NB4 (cell line): ENCODE measurements at regions not wholly inside any gene's neighbourhood (a gene's known extent, or its start where the extent isn't known, plus 50 kb on each side); places are given as distances from the start of the nearest gene placed in this dataset.

Experiments
- CTCF ChIP-seq: IDR thresholded peaks from one replicate; pipeline ENCODE4 v1.5.1; 2012; ENCODE audit warnings: low read depth, low read length
- MAX ChIP-seq: IDR thresholded peaks from 2 replicates; pipeline ENCODE4 v1.6.1; 2011; ENCODE audit warnings: low read depth, low read length
- MYC ChIP-seq: IDR thresholded peaks from 2 replicates; pipeline ENCODE4 v1.6.1; 2011; ENCODE audit warnings: low read depth, low read length
- POLR2A ChIP-seq: IDR thresholded peaks from 2 replicates; pipeline ENCODE4 v1.6.1; 2011; ENCODE audit warnings: mild to moderate bottlenecking; ENCODE audit not compliant: insufficient read length; ENCODE audit errors: extremely low read depth

- TF ChIP-seq CTCF, result peak; percentile 22
- TF ChIP-seq POLR2A, result no peak
- TF ChIP-seq MYC, result no peak
- no peak for TF ChIP-seq MAX
These were observed 276.5 kb upstream of the AGTR2 start for GRCh38 chrX:115894087-115894486.
